Peyer's patch (tissue), 4 donors: ENCODE measurements at regions not wholly inside any gene's neighbourhood (a gene's known extent, or its start where the extent isn't known, plus 50 kb on each side); places are given as distances from the start of the nearest gene placed in this dataset.

ENCODE experiments used
- DNase-seq, 3 donors: peaks; one replicate each; pipeline ENCODE4 v3.0.0-alpha.2; 2017 to 2019
- H3K27ac ChIP-seq, 4 donors: fragments of 200-600 bp; sonication (generic); one replicate each; pipeline ENCODE4 v1.5.1; 2016 to 2019
- H3K27me3 ChIP-seq, 2 donors: fragments of 200-600 bp; sonication (generic); one replicate each; pipeline ENCODE4 v1.5.1; 2019
- H3K36me3 ChIP-seq, 3 donors: fragments of 200-600 bp; sonication (generic); one replicate each; pipeline ENCODE4 v1.5.1; 2016 to 2019
- H3K4me1 ChIP-seq, 4 donors: fragments of 200-600 bp; sonication (generic); one replicate each; pipeline ENCODE4 v1.5.1; 2016 to 2019
- H3K4me3 ChIP-seq, 4 donors: fragments of 200-600 bp; sonication (generic); 1 replicate in 3 of 4; 2 replicates in 1 of 4; pipeline ENCODE4 v1.5.1; 2016 to 2019; ENCODE audit warnings: mild to moderate bottlenecking in 1 of 4
- H3K9me3 ChIP-seq, 4 donors: fragments of 200-600 bp; sonication (generic); one replicate each; pipeline ENCODE4 v1.5.1; 2016 to 2019; ENCODE audit warnings: mild to moderate bottlenecking in 1 of 4
- POLR2A ChIP-seq, 2 donors: fragments of 450-650 bp; IDR thresholded peaks; one replicate each; pipeline ENCODE4 v1.5.1; 2017; ENCODE audit warnings: antibody characterized with exemption in 2 of 2, mild to moderate bottlenecking in 2 of 2, moderate library complexity in 2 of 2
- TF ChIP-seq, protein P1 (sequence below), 6 experiments: fragments of 450-650 bp in 4 of 6; fragments of 200-600 bp in 2 of 6; sonication (generic) in 1 of 6; IDR thresholded peaks; one replicate each; pipeline ENCODE4 v1.5.1; 2017 to 2019; ENCODE audit warnings: antibody characterized with exemption in 6 of 6, mild to moderate bottlenecking in 3 of 6, moderate library complexity in 1 of 6

DNA sequence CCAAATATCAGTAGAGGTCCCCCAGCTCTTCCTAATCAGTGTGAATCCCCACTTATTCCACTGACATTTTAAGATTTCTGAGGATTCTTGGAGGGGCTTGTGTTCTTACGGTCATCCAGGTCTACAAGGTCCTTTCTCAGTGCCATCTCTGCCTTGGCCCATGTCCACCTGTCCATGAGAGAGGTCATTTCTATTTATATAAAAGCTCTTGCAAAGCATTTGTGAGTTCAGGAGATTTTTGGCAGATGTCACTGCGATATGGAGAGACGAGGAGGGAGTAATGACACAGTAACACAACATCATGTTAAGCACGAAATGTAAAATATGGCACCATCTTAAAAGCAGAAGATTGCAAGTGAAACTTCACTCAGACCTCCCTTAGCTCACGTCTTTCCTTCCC, 144.6 kb upstream of the NFIA start:
- Histone ChIP-seq H3K27me3 (no peaks in the 10 kb centered on the region), H3K36me3 (no peaks in the 10 kb centered on the region), H3K27ac (no peak overlapping the region), H3K9me3 (no peaks in the 10 kb centered on the region), H3K4me3 (no peak overlapping the region), H3K4me1 (no peaks in the 10 kb centered on the region)
- no peak for TF ChIP-seq POLR2A (IDR thresholded peaks at IDR 0.05)
- TF ChIP-seq, protein P1, sequence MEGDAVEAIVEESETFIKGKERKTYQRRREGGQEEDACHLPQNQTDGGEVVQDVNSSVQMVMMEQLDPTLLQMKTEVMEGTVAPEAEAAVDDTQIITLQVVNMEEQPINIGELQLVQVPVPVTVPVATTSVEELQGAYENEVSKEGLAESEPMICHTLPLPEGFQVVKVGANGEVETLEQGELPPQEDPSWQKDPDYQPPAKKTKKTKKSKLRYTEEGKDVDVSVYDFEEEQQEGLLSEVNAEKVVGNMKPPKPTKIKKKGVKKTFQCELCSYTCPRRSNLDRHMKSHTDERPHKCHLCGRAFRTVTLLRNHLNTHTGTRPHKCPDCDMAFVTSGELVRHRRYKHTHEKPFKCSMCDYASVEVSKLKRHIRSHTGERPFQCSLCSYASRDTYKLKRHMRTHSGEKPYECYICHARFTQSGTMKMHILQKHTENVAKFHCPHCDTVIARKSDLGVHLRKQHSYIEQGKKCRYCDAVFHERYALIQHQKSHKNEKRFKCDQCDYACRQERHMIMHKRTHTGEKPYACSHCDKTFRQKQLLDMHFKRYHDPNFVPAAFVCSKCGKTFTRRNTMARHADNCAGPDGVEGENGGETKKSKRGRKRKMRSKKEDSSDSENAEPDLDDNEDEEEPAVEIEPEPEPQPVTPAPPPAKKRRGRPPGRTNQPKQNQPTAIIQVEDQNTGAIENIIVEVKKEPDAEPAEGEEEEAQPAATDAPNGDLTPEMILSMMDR (IDR thresholded peaks at IDR 0.05): no peak
- no peak for DNase-seq

DNA sequence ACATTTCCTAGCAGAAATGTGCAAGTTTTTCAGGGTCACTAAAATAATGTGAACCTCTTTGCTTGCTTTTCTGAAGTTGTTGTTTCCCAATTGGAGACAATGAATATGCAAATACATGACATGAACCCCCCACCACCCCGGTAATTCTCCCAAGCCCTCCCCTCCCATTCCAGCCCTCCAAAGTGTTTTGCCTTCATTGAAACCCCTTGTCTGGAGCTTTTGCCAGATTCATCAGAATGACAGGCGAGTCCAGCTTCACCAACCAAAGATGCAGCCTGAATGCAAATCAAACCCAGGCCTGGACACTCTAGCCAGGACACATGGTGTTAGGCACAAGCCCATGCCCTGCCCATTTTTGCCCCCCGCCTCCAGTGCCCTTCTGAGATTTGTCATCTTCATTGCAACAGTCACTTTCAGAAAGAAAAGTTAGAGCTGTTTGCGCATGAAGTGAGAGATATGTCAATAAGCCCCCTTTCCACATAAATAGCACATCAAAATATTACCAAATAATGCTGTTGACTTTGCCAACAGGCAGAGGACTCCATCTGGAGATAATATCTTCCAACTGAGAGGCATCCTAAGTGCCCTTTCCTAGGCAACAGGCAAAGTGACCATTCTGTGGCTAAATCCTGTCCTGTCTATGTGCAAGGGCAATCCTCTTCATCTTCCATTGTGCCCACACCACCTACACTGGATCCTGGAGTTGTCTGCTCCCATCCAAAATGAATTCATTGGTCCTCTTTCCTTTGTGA, 145.6 kb upstream of the NFIA start:
- TF ChIP-seq POLR2A (IDR thresholded peaks at IDR 0.05): no peak
- Histone ChIP-seq H3K9me3 (no peaks in the 10 kb centered on the region), H3K36me3 (no peaks in the 10 kb centered on the region), H3K27me3 (no peaks in the 10 kb centered on the region), H3K27ac (no peak overlapping the region), H3K4me1 (no peaks in the 10 kb centered on the region), H3K4me3 (no peak overlapping the region)
- DNase-seq: no peak

DNA sequence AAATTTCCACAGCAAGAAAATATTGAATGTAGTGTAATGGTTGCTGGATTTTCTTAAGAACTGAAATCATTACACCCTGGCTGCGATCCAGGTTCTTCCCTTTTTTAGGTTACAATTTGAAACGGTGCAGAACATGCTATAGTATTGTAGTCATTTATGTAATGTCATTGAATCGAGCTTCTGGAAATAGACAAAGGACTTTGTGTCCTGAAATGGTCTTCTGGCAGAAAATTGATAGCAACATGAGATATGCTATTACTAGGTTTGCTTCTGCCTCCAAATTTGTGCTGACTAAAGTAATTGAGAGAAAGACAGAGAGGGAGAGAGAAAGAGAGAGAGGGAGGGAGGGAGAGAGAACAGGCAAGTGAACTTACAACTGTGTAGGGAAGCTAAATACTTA, 146.2 kb upstream of the NFIA start:
- Histone ChIP-seq H3K36me3 (no peaks in the 10 kb centered on the region), H3K4me3 (no peak overlapping the region), H3K4me1 (no peaks in the 10 kb centered on the region), H3K27ac (no peak overlapping the region), H3K9me3 (no peaks in the 10 kb centered on the region), H3K27me3 (no peaks in the 10 kb centered on the region)
- TF ChIP-seq, protein P1 (IDR thresholded peaks at IDR 0.05): no peak
- TF ChIP-seq POLR2A (IDR thresholded peaks at IDR 0.05): no peak
- DNase-seq: no peak

DNA sequence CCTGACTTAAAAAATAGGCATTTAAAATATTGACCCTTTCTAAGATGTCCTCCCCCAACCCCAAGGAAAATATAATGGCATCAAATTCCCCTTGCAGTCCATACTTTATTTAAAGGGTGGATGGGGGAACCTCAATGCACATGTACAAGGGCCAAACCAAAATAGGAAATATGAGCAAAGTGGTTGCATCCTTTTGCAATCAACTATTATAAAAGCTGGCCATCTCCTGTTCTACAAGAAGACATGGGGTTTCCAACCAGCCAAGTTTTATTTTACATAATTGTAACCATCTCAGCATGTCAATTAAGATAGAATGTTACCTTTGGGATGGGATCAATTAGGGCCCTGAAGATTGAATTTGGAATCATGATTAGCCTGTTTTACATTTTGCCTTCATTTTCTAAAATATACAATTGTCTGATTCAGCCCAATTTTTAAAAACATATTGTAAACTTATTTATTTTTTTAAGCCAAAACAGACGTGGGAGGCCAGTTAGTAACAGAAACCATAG, 146.7 kb upstream of the NFIA start:
- Histone ChIP-seq H3K27me3 (no peaks in the 10 kb centered on the region), H3K36me3 (no peaks in the 10 kb centered on the region), H3K4me1 (no peaks in the 10 kb centered on the region), H3K27ac (no peak overlapping the region), H3K9me3 (no peaks in the 10 kb centered on the region), H3K4me3 (no peak overlapping the region)
- TF ChIP-seq POLR2A (IDR thresholded peaks at IDR 0.05): no peak
- TF ChIP-seq, protein P1 (IDR thresholded peaks at IDR 0.05): no peak
- no peak for DNase-seq

DNA sequence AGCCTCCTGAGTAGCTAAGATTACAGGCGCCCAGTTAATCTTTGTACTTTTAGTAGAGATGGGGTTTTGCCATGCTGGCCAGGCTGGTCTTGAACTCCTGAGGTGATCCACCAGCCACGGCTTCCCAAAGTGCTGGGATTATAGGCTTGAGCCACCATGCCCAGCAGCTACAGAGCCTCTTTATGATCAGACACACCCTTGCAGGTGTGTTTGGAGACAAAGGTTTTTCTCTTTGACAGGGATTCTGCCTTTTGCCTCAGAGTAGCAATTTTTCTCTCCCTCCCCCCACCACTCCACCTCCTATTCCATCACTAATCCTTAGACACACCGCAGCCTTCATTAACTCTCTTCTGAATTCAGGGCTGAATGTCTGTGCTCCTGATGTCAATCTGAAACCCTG, 152.2 kb upstream of the NFIA start:
- H3K27ac ChIP-seq: no peak overlapping the region
- TF ChIP-seq, protein P1 (IDR thresholded peaks at IDR 0.05): no peak
- TF ChIP-seq POLR2A (IDR thresholded peaks at IDR 0.05): no peak
- no peaks in the 10 kb centered on the region for H3K9me3 ChIP-seq
- no peaks in the 10 kb centered on the region for H3K27me3 ChIP-seq
- H3K4me3 ChIP-seq: no peak overlapping the region
- no peaks in the 10 kb centered on the region for H3K36me3 ChIP-seq
- no peak for DNase-seq
- H3K4me1 ChIP-seq: no peaks in the 10 kb centered on the region

DNA sequence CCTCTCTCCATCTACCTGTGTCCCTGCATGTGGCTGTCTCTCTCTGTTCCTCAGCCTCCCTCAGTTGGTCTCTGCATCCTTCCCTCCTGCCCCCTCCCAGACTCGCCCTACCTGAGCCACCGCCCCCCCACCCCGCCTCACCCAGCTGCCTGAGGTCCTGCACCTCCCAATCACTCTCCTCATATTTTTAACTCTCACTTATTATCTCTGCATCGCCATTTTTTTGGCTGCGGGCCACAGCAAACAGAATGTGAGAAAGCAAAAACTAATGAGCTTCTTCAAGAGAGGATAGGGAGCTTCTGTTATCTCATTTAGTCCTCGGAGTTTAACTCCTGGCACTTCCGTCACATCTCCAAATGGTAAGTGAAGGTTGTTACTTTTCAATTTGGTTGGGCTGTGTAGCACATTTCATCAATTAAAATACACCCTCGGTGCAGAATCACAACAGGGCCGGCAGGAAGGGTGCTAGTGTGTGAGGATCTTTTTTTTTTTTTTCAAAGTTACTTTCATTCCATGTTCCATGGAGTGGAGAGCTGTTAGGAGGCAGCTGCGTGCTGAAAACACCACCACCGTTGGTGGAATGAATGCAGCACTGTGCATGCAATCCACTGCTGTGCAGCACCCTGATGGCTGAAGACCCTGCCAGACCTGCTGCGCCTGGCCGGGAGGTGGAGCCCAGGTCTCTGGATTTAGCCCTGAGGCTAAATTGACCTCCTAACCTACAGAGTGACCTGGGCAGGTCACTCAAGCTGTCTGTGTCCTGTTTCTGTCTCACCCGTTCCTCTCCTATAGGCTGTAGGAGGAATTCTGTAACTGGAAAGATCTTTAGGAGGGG, 157.2 kb upstream of the NFIA start:
- H3K27ac ChIP-seq: no peak overlapping the region
- DNase-seq: peak in 1 of 3 donors; percentile 51
- H3K27me3 ChIP-seq: no peaks in the 10 kb centered on the region
- H3K36me3 ChIP-seq: no peaks in the 10 kb centered on the region
- H3K9me3 ChIP-seq: no peaks in the 10 kb centered on the region
- H3K4me1 ChIP-seq: peaks cover 0 to 21% (median 0%) of the 10 kb centered on the region in 4 donors
- TF ChIP-seq, protein P1 (IDR thresholded peaks at IDR 0.05): no peak
- TF ChIP-seq POLR2A (IDR thresholded peaks at IDR 0.05): no peak
- H3K4me3 ChIP-seq: no peak overlapping the region
